OCI-LY7 (cell line): ENCODE measurements at regions not wholly inside any gene's neighbourhood (a gene's known extent, or its start where the extent isn't known, plus 50 kb on each side); places are given as distances from the start of the nearest gene placed in this dataset.

Experiments used
- BruUV-seq: library from RNA; stranded (reverse); fragments of 400-500 nt; replicated peaks from 2 replicates; lab custom pipeline; 2021; lab: Mats Ljungman, UMichigan
- CTCF ChIA-PET: fragments of 300-600 bp; sonication (Branson Sonifier 250); formaldehyde crosslinking; loops from one replicate; lab custom pipeline; 2022; ENCODE audit warnings: antibody characterized with exemption; ENCODE audit not compliant: unreplicated experiment; lab: Charles Lee
- POLR2A ChIA-PET: fragments of 300-600 bp; sonication (Branson Sonifier 250); formaldehyde crosslinking; loops from one replicate; lab custom pipeline; 2022; ENCODE audit warnings: antibody characterized with exemption; lab: Charles Lee
- DNase-seq: peaks from one replicate; pipeline ENCODE4 v3.0.0-alpha.2; 2015; ENCODE audit warnings: low spot score
- H2AFZ ChIP-seq: fragments of 200-600 bp; sonication (generic), shearing (Covaris generic); 2 replicates; pipeline ENCODE4 v1.6.1; 2014; ENCODE audit warnings: mild to moderate bottlenecking, antibody characterized with exemption, low read length, moderate library complexity
- H3K27ac ChIP-seq: fragments of 200-600 bp; sonication (generic); 2 replicates; pipeline ENCODE4 v1.5.1; 2014; ENCODE audit warnings: mixed run types, low read depth, mild to moderate bottlenecking, moderate library complexity, low read length, inconsistent platforms; ENCODE audit not compliant: poor library complexity, severe bottlenecking
- H3K36me3 ChIP-seq: fragments of 200-600 bp; sonication (generic); 2 replicates; pipeline ENCODE4 v1.6.1; 2014; ENCODE audit warnings: mild to moderate bottlenecking, antibody characterized with exemption, low read length, moderate library complexity, mixed read lengths; ENCODE audit not compliant: insufficient read depth
- H3K4me1 ChIP-seq: fragments of 200-600 bp; sonication (generic); 2 replicates; pipeline ENCODE4 v1.5.1; 2014; ENCODE audit warnings: mild to moderate bottlenecking, low read length; ENCODE audit not compliant: insufficient read depth, poor library complexity, severe bottlenecking
- H3K4me2 ChIP-seq: fragments of 200-600 bp; sonication (generic); 2 replicates; pipeline ENCODE4 v1.6.1; 2014; ENCODE audit warnings: mild to moderate bottlenecking, low read length
- H3K4me3 ChIP-seq: fragments of 200-600 bp; sonication (generic); 2 replicates; pipeline ENCODE4 v1.5.1; 2014; ENCODE audit warnings: mild to moderate bottlenecking, low read depth, low read length; ENCODE audit not compliant: poor library complexity, severe bottlenecking
- H3K79me2 ChIP-seq: fragments of 200-600 bp; sonication (generic); 2 replicates; pipeline ENCODE4 v1.6.1; 2016; ENCODE audit warnings: low read depth, mild to moderate bottlenecking, low read length, moderate library complexity, mixed read lengths; ENCODE audit not compliant: insufficient read depth
- H3K9me2 ChIP-seq: fragments of 200-600 bp; sonication (generic); 2 replicates; pipeline ENCODE4 v1.6.1; 2016; ENCODE audit warnings: mild to moderate bottlenecking, low read length, mixed read lengths; ENCODE audit not compliant: insufficient read depth
- H3K9me3 ChIP-seq: fragments of 200-600 bp; sonication (generic); 2 replicates; pipeline ENCODE4 v1.6.1; 2014; ENCODE audit warnings: mild to moderate bottlenecking, mixed run types, low read length, mixed read lengths
- H4K20me1 ChIP-seq: fragments of 200-600 bp; sonication (generic); 2 replicates; pipeline ENCODE4 v1.6.1; 2014; ENCODE audit warnings: mild to moderate bottlenecking, antibody characterized with exemption, low read length, moderate library complexity, mixed read lengths; ENCODE audit not compliant: insufficient read depth
- EZH2phosphoT487 ChIP-seq: fragments of 200-600 bp; sonication (generic); IDR thresholded peaks from 2 replicates; pipeline ENCODE4 v1.6.1; 2018; ENCODE audit warnings: low read depth, borderline replicate concordance, mild to moderate bottlenecking, mixed run types, antibody characterized with exemption, low read length, moderate library complexity, mixed read lengths
- intact Hi-C: fragments of 100-400 bp; cut with micrococcal nuclease; formaldehyde crosslinking; loops from one replicate; pipeline ENCODE4 v1.10.0; 2022; ENCODE audit not compliant: unreplicated experiment
- TF ChIP-seq, protein P1 (sequence below): fragments of 200-600 bp; sonication (generic); conservative IDR thresholded peaks from 2 replicates; pipeline ENCODE4 v1.5.1; 2014; ENCODE audit warnings: mild to moderate bottlenecking, antibody characterized with exemption, low read length, moderate library complexity, mixed read lengths

DNA sequence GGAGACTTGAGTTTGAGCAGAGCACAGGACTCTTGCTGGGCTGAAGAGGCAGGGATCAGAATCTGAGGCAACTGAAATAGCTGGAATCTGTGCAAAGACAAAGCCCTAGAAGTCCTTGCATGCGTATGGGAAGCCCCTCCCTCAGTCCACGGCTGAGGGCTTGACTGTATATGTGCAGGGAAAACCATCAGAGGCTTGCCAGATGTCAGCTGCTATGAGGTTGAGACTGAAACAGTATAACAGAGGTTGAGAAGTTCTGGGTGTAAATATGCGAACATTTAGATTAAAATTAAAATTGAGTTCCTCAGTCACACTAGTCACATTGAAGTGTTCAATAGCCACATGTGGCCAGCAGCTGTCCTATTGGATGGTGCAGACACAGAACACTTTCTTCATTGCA lies 108.8 kb upstream of the NEDD9 start:
- peaks cover 9% of the 10 kb centered on the region for H3K4me1 ChIP-seq
- H3K4me2 ChIP-seq: no peak overlapping the region
- no peak overlapping the region for H3K4me3 ChIP-seq
- H3K79me2 ChIP-seq: no peaks in the 10 kb centered on the region
- no peak for DNase-seq
- CTCF ChIA-PET: no interaction called here
- intact Hi-C loops: loop anchor here (10.0 kb wide), 1 partner anchor 167 kb away; no protein-coding TSS in a partner anchor
- BruUV-seq: no TSS peak
- no peaks in the 10 kb centered on the region for H3K9me3 ChIP-seq
- H3K9me2 ChIP-seq: no peaks in the 10 kb centered on the region
- POLR2A ChIA-PET: interaction anchor here (0.7 kb wide), 1 partner anchor 157 kb away, joined by 3 read pairs; no protein-coding TSS in a partner anchor
- TF ChIP-seq, protein P1, sequence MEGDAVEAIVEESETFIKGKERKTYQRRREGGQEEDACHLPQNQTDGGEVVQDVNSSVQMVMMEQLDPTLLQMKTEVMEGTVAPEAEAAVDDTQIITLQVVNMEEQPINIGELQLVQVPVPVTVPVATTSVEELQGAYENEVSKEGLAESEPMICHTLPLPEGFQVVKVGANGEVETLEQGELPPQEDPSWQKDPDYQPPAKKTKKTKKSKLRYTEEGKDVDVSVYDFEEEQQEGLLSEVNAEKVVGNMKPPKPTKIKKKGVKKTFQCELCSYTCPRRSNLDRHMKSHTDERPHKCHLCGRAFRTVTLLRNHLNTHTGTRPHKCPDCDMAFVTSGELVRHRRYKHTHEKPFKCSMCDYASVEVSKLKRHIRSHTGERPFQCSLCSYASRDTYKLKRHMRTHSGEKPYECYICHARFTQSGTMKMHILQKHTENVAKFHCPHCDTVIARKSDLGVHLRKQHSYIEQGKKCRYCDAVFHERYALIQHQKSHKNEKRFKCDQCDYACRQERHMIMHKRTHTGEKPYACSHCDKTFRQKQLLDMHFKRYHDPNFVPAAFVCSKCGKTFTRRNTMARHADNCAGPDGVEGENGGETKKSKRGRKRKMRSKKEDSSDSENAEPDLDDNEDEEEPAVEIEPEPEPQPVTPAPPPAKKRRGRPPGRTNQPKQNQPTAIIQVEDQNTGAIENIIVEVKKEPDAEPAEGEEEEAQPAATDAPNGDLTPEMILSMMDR: no peak
- no peak for TF ChIP-seq EZH2phosphoT487
- H3K27ac ChIP-seq: no peak overlapping the region
- no peak overlapping the region for H2AFZ ChIP-seq
- H3K36me3 ChIP-seq: no peaks in the 10 kb centered on the region
- no peaks in the 10 kb centered on the region for H4K20me1 ChIP-seq

GRCh38 chr6:11339380-11339779 lies 106.9 kb upstream of the NEDD9 start:
- ChIA-PET POLR2A (interaction anchor here (0.9 to 1.5 kb wide), 3 partner anchors 9 to 207 kb away, joined by 3 to 5 read pairs (median 4); no protein-coding TSS in a partner anchor), CTCF (no interaction called here)
- Histone ChIP-seq H3K4me3 (no peak overlapping the region), H3K9me3 (no peaks in the 10 kb centered on the region), H2AFZ (no peak overlapping the region), H3K4me2 (no peak overlapping the region), H3K79me2 (no peaks in the 10 kb centered on the region), H4K20me1 (no peaks in the 10 kb centered on the region), H3K27ac (no peak overlapping the region), H3K36me3 (no peaks in the 10 kb centered on the region), H3K9me2 (no peaks in the 10 kb centered on the region), H3K4me1 (peaks cover under 1% of the 10 kb centered on the region)
- intact Hi-C loops: no loop called here
- no TSS peak for BruUV-seq
- DNase-seq: no peak
- TF ChIP-seq EZH2phosphoT487: no peak
- TF ChIP-seq, protein P1: no peak

DNA sequence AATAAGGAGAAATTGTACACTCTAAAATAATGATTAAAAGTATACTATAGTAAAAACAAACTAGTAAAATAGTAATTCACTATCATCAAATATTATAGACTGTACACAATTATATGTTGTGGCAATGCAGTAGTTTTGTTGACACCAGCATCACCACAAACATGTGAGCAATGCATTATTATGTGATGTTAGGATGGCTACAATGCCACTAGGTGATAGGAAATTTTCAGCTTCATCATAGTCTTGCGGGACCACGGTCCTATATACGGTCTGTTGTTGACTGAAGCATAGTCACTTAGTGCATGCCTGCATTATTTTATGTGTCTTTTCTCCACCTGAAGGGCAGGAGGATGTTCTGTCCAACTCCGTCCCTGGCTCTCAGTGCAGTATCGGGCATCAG lies 104.8 kb upstream of the NEDD9 start:
- CTCF ChIA-PET: no interaction called here
- DNase-seq: no peak
- POLR2A ChIA-PET: no interaction called here
- no peak overlapping the region for H3K27ac ChIP-seq
- no peak overlapping the region for H3K4me3 ChIP-seq
- H3K79me2 ChIP-seq: no peaks in the 10 kb centered on the region
- H3K9me2 ChIP-seq: no peaks in the 10 kb centered on the region
- no peaks in the 10 kb centered on the region for H4K20me1 ChIP-seq
- H2AFZ ChIP-seq: no peak overlapping the region
- intact Hi-C loops: no loop called here
- H3K4me2 ChIP-seq: no peak overlapping the region
- TF ChIP-seq EZH2phosphoT487: no peak
- TF ChIP-seq, protein P1: no peak
- BruUV-seq: no TSS peak
- no peaks in the 10 kb centered on the region for H3K9me3 ChIP-seq
- no peaks in the 10 kb centered on the region for H3K36me3 ChIP-seq
- H3K4me1 ChIP-seq: peaks cover 15% of the 10 kb centered on the region
